Suppressor macrophage (primary cell): ENCODE measurements at regions not wholly inside any gene's neighbourhood (a gene's known extent, or its start where the extent isn't known, plus 50 kb on each side); places are given as distances from the start of the nearest gene placed in this dataset.
A peak's percentile ranks its signal among the peaks of the same experiment; 100 is the strongest.

ENCODE experiments used
- DNase-seq, 4 experiments: peaks; one replicate each; pipeline ENCODE4 v3.0.0-alpha.2; 2020 to 2022

DNA sequence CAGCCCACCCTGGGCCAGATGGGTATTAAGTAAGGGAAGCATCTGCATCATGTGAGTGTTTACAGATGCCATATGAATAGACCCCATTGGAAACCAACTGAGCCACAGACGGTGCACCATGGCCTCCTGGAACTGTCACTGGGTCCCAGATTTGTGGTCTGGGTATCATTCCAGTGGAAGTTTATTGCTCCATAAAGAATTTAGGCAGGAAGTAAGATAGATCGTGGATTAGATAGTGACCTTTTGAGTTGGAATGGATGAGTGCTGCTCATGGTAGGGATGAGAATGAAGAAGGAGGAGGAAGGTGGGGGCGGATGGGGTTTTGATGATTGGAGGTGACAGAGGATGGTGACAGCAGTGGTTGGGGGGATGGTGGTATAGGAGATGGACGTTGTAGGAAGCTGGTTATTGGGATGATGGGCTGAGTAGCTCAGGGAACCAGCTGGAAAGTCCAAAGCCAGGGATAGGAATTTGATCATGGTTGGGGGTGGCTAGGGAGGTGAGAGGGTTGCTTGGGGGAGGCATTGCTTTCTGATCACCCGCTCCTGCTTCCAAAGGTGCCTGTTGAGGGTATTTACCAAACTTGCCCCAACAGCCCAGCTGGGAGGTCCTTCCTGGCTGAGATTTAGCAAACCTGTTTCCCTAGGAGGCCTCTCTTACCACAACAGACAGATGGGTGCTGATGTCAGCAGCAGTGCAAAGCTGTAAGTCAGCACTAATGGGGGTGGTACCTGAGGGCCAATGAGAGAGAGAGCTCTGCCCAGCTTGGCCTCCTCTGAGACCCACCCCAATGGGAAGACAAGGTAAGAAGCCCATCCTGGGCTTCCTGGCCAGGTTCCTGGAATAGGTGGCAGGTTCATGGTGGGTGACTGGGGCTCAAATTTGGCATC lies 78.0 kb downstream of the VEGFA start:
- no peak for DNase-seq

DNA sequence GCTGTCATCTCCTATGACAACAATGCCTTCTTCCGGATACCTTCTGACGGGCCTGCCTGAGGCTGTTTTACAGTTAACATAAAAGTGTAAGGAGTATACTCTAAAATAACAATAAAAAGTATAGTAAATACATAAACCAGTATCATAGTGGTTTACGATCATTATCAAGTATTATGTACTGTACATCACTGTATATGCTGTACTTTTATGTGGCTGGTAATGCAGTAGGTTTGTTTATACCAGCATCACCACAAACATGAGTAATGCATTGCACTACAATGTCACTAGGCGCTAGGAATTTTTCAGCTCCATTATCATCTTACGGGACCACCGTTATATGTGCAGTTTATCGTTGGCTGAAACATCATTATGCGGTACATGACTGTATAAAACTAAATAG lies 76.5 kb downstream of the VEGFA start:
- DNase-seq, result no peak

GRCh38 chr6:43845646-43846045 lies 75.6 kb downstream of the VEGFA start:
- DNase-seq, result no peak

DNA sequence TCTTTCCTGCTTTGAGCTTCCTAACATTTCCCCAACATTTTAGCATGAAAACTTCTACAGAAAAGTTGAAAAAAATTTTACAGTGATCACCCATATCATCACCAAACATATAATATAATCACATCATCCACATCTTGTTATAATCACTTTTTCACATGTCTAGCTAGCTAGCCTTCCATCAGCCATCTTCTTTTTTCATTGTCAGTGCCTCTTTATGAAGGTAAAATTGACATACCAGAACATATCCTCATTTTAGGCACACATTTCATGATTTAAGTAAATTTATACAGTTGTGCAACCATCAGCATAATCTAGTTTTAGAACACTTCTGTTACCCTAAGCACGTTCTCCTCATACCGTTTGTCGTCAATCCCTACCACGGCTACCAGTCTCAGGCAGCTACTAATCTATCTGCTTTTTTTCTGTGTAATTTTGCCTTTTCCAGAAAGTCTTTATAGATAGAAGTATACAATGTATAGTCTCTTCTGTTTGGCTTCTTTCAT lies 73.7 kb downstream of the VEGFA start:
- DNase-seq, result no peak

DNA sequence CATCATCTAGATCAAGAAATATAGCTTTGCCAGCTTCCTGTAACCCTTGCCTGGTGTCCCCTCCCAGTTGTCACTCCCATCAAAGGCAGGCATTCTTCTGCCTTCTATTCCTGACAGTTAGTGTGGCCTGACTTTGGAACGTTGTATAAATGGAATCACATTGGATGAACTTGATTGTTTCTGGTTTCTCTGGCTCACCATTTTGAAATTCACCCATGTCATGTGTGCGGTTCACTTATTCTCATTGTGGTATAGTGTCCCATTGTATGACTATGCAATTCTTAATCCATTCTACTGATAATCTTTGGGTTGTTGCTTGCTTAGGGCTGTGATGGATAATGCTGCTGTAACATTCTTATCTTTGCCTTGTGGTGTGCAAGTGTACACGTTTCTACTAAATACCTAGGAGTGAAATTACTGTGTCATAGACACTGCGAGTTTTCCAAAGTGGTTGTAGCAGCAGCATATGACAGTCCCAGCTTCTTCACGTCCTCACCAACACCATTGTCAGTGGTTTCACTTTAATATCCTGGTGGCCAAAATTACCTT lies 73.2 kb downstream of the VEGFA start:
- no peak for DNase-seq

DNA sequence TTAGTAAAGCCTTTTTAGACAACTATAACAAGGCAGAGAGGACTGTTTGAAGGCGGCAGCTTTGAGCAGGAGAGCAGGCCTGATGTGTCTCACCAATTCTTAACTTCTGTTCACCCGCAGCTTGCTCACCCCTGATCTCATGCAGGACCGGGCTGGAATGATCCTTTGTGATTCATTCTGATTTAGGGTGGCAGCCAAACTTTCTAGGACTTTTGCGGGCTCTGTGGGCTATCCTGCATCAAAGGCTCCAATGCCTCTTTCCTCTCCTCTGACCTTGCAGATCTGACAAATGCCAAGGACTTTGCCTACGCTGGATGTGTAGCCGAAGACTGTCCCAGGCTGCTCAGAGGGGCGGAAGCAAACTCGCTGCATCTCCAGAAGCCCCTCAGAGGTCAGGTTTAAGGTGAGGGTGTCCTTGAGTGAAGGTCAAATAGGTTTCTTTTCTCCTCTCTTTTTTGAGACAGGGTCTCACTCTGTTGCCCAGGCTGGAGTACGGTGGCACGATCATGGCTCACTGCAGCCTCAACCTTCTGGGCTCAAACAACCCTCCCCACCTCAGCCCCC lies 72.3 kb downstream of the VEGFA start:
- DNase-seq, result no peak

DNA sequence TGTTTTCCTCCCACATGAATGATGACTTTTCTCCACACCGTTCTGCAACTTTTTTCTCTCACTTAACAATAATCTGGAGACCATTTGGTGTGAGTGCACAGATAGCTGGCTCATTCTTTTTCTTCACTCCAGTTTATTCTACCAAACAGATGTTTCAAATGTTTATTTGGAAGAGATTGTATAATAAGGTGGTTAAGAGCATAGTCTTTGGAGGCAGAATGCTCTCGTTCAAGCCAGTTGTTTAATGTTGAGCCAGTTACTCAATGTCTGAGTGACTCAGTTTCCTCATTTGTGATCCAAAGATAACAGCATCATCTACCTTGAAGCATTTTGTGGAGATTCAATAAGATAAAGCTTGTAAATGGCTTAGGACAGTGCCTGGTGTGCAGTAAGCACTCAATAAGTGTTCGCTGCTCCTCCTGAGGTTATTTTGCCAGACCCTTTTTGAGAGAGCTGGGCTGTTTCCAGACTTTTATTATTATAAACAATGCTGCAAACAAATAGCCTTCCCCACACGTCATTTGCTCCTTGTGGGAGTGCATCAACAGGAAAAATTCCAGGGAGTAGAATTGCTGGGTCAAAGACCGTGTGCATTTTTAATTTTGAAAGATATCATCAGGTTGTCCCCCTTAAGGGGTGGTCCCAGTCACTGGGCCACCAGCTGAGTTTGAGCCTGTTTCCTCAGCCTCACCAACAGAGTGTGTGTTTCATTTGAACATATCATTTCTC lies 70.6 kb downstream of the VEGFA start:
- DNase-seq, result no peak

DNA sequence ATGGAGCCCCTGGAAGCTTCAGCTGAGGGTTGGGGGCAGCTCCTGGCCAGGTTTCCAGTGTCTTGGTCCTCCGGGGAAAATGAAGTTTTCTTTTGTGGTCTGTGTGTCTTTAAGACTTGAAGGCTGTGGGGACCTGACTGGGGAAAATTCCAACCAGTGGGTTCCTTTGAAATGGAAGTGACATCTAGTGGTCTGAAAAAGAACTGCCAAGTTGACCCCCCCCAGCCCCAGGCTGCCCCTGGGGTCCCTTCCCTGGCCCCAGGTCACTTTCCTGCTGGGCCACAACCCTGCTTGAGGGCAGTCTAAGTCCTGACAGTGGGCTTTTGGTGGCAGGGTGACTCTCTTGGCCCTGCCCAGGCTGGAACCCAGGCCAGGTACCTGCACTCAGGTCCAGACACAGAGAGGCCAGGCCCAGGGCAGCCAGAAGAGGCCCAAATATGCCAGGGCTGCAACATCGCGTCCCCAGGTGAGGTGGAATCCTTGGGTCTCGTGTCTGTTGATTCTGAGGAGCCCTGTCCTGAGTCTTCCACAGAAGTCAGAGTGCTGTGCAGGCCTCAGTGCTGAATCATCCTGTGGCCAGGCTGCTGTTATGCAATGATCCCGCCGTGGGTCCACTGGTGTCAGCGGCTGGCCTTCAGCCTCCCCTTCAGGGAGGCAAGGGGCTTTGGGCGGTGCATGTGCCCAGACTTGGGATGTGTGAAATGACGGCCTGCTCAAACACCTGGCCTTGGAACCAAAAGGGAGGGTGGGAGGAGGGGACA lies 68.4 kb downstream of the VEGFA start:
- DNase-seq, result peak; percentile 46 to 70 (median 66)

DNA sequence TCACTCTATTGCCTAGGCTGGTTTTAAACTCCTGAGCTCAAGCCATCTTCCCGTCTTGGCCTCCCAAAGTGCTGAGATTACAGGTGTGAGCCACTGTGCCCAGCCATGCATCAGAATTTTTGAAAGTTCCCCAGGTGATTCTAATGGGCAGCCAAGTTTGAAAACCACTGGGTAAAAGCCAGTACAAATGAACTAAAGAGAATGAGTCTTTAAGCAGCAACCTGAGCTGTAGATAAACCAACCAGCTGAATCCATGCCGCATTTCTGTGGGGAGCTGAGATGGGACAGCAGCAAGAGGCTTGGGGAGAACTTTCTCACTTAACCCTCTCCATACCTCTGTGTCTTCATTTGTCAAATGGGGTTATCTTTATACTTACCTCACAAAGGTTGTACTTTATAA lies 67.5 kb downstream of the VEGFA start:
- DNase-seq, result no peak

- no peak for DNase-seq
Observed at GRCh38 chr6:43836507-43837240, 66.7 kb downstream of the VEGFA start.
